Caco-2 (cell line): ENCODE measurements at regions not wholly inside any gene's neighbourhood (a gene's known extent, or its start where the extent isn't known, plus 50 kb on each side); places are given as distances from the start of the nearest gene placed in this dataset.

ENCODE experiments used
- BruUV-seq: library from RNA; stranded (reverse); fragments of 400-500 nt; replicated peaks from 2 replicates; lab custom pipeline; 2021; lab: Mats Ljungman, UMichigan
- CTCF ChIA-PET: fragments of 300-600 bp; sonication (Branson Sonifier 250); formaldehyde crosslinking; loops from one replicate; lab custom pipeline; 2022; ENCODE audit warnings: antibody characterized with exemption; lab: Charles Lee
- POLR2A ChIA-PET: fragments of 300-600 bp; sonication (Branson Sonifier 250); formaldehyde crosslinking; loops from one replicate; lab custom pipeline; 2022; ENCODE audit warnings: antibody characterized with exemption; lab: Charles Lee
- DNase-seq, 2 experiments: peaks; one replicate each; pipeline versions ENCODE4 v3.0.0 to v3.0.0-alpha.2; 2020 to 2022
- H3K27me3 ChIP-seq: replicated peaks from 2 replicates; pipeline ENCODE4 v1.6.0; 2011; ENCODE audit warnings: low read length; ENCODE audit not compliant: control insufficient read depth, insufficient read depth
- H3K36me3 ChIP-seq: 2 replicates; pipeline ENCODE4 v1.5.1; 2011; ENCODE audit warnings: low read length; ENCODE audit not compliant: control insufficient read depth, insufficient read depth
- H3K4me1 ChIP-seq: fragments of 250-450 bp; sonication (Bioruptor Pico); 2 replicates; pipeline ENCODE4 v1.5.1; 2020; ENCODE audit warnings: mild to moderate bottlenecking
- H3K4me3 ChIP-seq: 2 replicates; pipeline ENCODE4 v1.5.1; 2011; ENCODE audit warnings: low read depth, mild to moderate bottlenecking, control low read depth, low read length
- H3K9me3 ChIP-seq: fragments of 250-450 bp; sonication (Bioruptor Pico); 2 replicates; pipeline ENCODE4 v1.5.1; 2020; ENCODE audit warnings: mild to moderate bottlenecking, moderate library complexity
- H3K27ac Mint-ChIP-seq: one replicate; pipeline ENCODE4 v1.8.0; 2022; ENCODE audit warnings: mixed read lengths; ENCODE audit not compliant: unreplicated experiment
- H3K27me3 Mint-ChIP-seq: one replicate; pipeline ENCODE4 v1.8.0; 2022; ENCODE audit warnings: mixed read lengths; ENCODE audit not compliant: insufficient read depth, unreplicated experiment
- H3K36me3 Mint-ChIP-seq: one replicate; pipeline ENCODE4 v1.8.0; 2022; ENCODE audit warnings: mild to moderate bottlenecking, mixed read lengths; ENCODE audit not compliant: insufficient read depth, unreplicated experiment
- H3K4me1 Mint-ChIP-seq: one replicate; pipeline ENCODE4 v1.8.0; 2022; ENCODE audit warnings: low read depth, mixed read lengths; ENCODE audit not compliant: unreplicated experiment
- H3K4me3 Mint-ChIP-seq: one replicate; pipeline ENCODE4 v1.8.0; 2022; ENCODE audit warnings: mild to moderate bottlenecking, moderate library complexity, mixed read lengths; ENCODE audit not compliant: unreplicated experiment
- H3K9me3 Mint-ChIP-seq: one replicate; pipeline ENCODE4 v1.8.0; 2022; ENCODE audit warnings: mixed read lengths; ENCODE audit not compliant: unreplicated experiment
- CTCF ChIP-seq, 2 experiments: fragments of 200-600 bp in 1 of 2; IDR thresholded peaks; 1 replicate in 1 of 2; 2 replicates in 1 of 2; pipeline versions ENCODE4 v1.5.1 to v1.8.0; 2011 to 2022; ENCODE audit warnings: antibody characterized with exemption in 1 of 2, control low read depth in 1 of 2, inconsistent platforms in 1 of 2, low read depth in 1 of 2, low read length in 1 of 2, mild to moderate bottlenecking in 1 of 2, moderate library complexity in 1 of 2; ENCODE audit not compliant: insufficient read depth in 1 of 2, severe bottlenecking in 1 of 2, unreplicated experiment in 1 of 2
- intact Hi-C: fragments of 100-400 bp; cut with micrococcal nuclease; formaldehyde crosslinking; loops from one replicate; pipeline ENCODE4 v1.10.0; 2022; ENCODE audit not compliant: unreplicated experiment

GRCh38 chr6:51013376-51013775, 194.7 kb downstream of the TFAP2B start:
- H3K4me3 ChIP-seq, result no peak overlapping the region
- Mint-ChIP-seq H3K27ac (no peak overlapping the region), H3K27me3 (peaks cover 4% of the 10 kb centered on the region), H3K4me1 (no peaks in the 10 kb centered on the region), H3K4me3 (no peak overlapping the region), H3K36me3 (no peaks in the 10 kb centered on the region), H3K9me3 (no peaks in the 10 kb centered on the region)
- H3K4me1 ChIP-seq, result no peaks in the 10 kb centered on the region
- intact Hi-C loops, result no loop called here
- no peaks in the 10 kb centered on the region for H3K36me3 ChIP-seq
- CTCF ChIA-PET, result no interaction called here
- DNase-seq, result no peak
- no peaks in the 10 kb centered on the region for H3K27me3 ChIP-seq
- H3K9me3 ChIP-seq, result no peaks in the 10 kb centered on the region
- POLR2A ChIA-PET, result no interaction called here
- no TSS peak for BruUV-seq
- TF ChIP-seq CTCF (IDR thresholded peaks at IDR 0.05; ENCODE audit: insufficient read depth in 1 of 2, low read depth in 1 of 2, low read length in 1 of 2, severe bottlenecking in 1 of 2, unreplicated experiment in 1 of 2), result no peak

GRCh38 chr6:51015394-51015793, 196.7 kb downstream of the TFAP2B start:
- Histone ChIP-seq H3K4me1 (no peaks in the 10 kb centered on the region), H3K4me3 (no peak overlapping the region), H3K36me3 (no peaks in the 10 kb centered on the region), H3K9me3 (no peaks in the 10 kb centered on the region), H3K27me3 (no peaks in the 10 kb centered on the region)
- no peaks in the 10 kb centered on the region for H3K4me1 Mint-ChIP-seq
- H3K4me3 Mint-ChIP-seq, result no peak overlapping the region
- H3K27me3 Mint-ChIP-seq, result peaks cover 4% of the 10 kb centered on the region
- CTCF ChIA-PET, result no interaction called here
- POLR2A ChIA-PET, result no interaction called here
- intact Hi-C loops, result no loop called here
- DNase-seq, result no peak
- no peak for TF ChIP-seq CTCF (IDR thresholded peaks at IDR 0.05; ENCODE audit: insufficient read depth in 1 of 2, low read depth in 1 of 2, low read length in 1 of 2, severe bottlenecking in 1 of 2, unreplicated experiment in 1 of 2)
- no TSS peak for BruUV-seq
- H3K27ac Mint-ChIP-seq, result no peak overlapping the region
- H3K9me3 Mint-ChIP-seq, result no peaks in the 10 kb centered on the region
- H3K36me3 Mint-ChIP-seq, result no peaks in the 10 kb centered on the region

GRCh38 chr6:51016489-51016888, 197.8 kb downstream of the TFAP2B start:
- BruUV-seq, result no TSS peak
- no peak for TF ChIP-seq CTCF (IDR thresholded peaks at IDR 0.05; ENCODE audit: insufficient read depth in 1 of 2, low read depth in 1 of 2, low read length in 1 of 2, severe bottlenecking in 1 of 2, unreplicated experiment in 1 of 2)
- Mint-ChIP-seq H3K27me3 (peaks cover 4% of the 10 kb centered on the region), H3K27ac (no peak overlapping the region), H3K9me3 (no peaks in the 10 kb centered on the region), H3K4me3 (no peak overlapping the region), H3K36me3 (no peaks in the 10 kb centered on the region), H3K4me1 (no peaks in the 10 kb centered on the region)
- intact Hi-C loops, result no loop called here
- no peaks in the 10 kb centered on the region for H3K36me3 ChIP-seq
- no peaks in the 10 kb centered on the region for H3K9me3 ChIP-seq
- no peak overlapping the region for H3K4me3 ChIP-seq
- no peaks in the 10 kb centered on the region for H3K27me3 ChIP-seq
- DNase-seq, result no peak
- no peaks in the 10 kb centered on the region for H3K4me1 ChIP-seq
- ChIA-PET POLR2A (no interaction called here), CTCF (no interaction called here)
